HG03139 (cell line): ENCODE measurements at regions not wholly inside any gene's neighbourhood (a gene's known extent, or its start where the extent isn't known, plus 50 kb on each side); places are given as distances from the start of the nearest gene placed in this dataset.

Experiments
- ATAC-seq: cut with Tn5 transposase; IDR thresholded peaks from one replicate; pipeline ENCODE4 v1.9.1; 2021; ENCODE audit not compliant: unreplicated experiment

DNA sequence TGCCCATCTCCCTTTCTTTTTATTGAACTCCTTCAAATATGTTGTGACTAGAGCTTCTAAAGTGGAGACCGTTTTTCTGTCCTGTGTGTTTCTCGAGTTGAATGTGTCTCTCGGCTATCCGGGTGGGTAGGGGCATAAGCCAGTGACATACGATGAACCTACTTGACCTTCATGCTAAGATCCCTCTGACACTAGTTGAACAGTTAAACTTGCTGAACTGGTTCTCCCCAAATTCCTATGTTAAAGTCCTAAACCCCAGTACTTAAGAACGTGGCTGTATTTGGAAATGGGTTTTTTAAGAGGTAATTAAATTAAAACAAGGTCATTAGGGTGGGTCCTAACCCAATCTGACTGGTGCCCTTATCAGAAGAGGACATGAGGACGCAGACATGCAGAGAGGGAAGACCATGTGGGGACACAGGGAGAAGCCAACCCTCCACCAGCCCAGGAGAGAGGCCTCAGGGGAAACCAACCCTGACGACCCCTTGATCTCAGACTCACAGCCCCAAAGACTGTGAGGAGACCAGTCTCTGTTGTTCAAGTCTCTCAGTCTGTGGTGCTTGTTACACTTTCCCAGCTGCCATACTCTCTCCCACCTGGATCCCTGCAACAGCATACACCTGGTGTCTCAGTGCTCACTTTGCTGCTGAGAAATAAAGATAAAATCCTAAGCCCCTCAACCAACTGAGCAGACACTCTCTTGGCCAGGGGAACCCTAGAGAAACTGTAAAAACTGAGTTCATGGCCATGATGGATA is 208.4 kb downstream of the MYLK4 start:
- no peak for ATAC-seq

DNA sequence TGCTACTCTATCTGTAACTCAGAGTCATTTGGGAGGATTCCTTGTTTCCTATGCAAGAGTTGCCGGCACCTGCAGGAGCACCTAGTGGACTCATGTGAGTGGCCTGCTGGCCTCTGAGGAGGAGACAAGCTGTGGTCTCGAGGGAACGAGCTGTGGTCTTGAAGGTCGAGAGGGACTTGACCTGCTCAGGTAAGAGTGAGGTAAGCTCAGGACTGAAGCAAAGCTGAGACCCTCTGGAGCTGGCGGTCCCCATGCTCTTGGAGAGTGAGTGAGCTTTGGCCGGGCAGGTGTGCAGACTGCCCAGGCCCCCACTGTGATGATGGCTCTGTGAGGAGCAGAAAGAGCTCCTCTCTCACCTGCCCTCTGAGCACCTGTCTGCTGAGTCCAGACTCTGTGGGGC is 214.3 kb downstream of the MYLK4 start:
- ATAC-seq = no peak

- no peak for ATAC-seq
Measured at GRCh38 chr6:2535506-2535905, 215.2 kb downstream of the MYLK4 start.

DNA sequence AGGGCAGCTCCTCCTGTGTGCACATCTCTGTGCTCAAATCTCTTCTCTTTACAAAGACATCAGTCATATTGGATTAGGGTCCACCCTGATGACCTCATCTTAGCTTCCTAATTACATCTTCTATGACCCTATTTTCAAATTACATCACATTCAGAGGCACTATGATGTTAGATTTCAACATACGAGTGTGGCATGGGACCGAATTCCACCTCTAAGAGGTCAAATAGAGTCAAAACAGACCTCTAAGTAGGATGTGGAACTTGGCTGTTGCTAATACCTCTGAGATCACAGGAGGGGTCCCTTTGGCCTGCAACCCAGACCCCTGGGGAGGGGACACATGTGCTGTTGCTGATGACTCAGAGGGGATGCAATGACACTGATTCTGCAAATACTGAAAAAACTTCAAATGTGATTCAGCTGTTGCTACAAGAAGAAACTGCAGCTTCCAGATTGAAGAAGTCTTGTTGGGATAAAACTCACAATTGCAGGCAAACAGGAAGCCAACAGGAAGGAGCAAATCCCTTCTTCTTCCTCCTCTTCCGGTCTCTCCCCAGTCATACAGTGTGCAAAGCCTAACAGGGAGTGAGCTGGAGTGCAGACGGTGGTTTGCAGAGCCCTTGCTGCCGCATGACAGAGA is 216.2 kb downstream of the MYLK4 start:
- no peak for ATAC-seq

DNA sequence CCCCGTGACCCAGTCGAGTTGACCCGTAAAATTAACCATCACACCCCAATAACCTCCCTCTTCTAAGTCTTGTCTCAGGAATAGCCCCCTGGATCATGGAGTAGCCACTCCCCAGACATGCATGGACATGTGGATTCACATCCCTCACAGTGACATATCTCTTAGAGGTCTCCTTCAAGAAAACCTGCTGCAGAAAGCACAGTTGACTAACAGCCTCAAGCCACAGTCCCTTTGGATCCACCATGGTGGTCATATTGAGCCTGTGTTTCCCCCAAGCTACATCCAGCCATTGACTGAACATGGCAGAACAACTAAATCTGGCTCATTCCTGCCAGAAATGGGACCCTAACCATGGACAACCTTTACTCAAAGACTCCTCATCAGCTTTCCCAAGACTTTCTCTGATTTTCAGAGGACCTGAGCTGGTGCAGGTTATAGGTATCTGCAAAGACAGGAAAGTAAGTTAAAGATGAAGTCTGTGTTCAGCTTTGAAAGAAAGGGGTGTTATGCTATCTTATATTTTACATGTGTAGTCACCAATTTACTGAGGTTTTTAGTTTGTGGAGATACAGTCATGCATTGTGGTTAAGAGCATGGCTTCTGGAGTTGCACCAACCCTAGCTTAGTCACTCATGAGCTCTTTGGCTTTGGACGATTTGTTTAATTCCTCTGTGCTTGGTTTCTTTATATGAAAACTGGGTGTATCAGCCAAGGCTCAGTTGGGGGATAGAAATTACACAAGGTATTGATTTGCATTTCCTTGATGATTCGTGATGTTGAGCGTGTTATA is 219.1 kb downstream of the MYLK4 start:
- ATAC-seq = no peak

GRCh38 chr6:2529211-2529719 is 221.5 kb downstream of the MYLK4 start:
- no peak for ATAC-seq

DNA sequence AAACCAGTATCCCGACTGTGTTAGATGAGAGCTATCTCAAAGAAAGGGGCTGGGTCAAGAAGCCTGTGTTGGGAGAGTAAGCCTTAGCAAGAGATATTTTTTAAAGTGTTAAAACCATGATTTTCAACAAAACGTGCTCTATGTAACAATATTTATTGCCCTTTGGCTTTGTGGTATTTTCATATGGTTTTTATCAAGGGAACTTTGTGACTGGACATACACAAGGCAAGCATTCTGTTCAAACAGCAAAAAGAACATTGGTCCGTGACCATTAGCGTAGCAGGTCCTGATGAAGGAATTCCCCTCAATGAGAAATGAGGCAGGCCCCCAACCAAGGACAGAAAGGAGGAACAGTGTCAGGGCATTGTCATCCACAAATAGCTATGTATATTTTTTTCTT is 222.6 kb downstream of the MYLK4 start:
- ATAC-seq = no peak

DNA sequence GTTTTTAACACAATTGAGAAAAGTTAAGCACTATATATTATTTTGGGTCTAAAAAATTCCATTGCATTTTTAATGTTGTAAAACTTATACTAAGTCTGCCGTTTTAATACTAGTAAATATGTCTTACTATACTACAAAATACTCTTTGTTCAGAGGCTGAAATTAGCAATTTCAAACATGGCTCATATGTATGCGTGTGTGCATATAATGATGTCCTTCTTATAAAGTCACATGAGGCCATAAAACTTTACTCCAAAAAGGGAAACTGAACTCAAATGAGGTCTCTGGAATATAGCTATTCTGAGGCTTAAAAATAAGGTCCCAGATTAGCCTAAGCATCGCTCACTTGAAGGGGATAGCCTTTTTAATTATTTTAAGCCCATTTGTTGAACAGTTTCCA is 224.0 kb downstream of the MYLK4 start:
- no peak for ATAC-seq

DNA sequence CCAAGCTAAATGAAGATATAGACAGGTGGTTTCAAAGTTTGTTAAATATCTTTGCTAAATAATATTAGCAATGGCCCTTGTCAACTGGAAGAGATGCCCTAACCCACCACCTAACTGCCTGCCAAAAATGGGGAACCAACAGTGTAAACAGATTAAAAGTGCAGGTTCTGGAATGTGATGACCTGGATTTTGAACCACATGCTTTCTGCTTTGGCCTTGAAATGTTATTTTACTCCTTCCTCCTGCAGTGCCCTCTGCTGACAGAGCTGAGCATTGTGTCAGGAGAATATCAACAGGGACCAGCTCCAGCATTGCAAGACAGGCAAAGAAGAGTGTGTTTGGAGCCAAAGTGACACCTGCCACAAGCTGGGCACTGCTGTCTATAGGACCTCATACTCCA is 226.6 kb downstream of the MYLK4 start:
- no peak for ATAC-seq

DNA sequence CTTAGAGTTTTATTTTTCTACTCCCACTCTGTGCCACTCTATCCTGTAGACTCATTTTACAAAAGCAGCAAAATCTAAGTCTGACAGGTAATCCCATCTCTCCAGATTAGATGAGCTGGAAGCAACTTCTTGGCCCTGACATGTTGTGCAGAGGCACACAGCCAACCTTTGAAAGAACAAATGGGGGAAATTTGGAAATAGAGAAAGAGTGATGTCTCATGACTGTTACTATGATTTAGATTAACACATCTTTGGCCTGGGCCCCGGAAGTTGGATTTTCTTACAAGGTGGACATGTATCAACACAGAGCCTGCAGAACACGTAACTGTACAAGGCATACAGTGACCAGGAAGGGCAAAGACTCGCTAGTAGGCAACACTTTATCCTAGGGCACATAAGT is 227.7 kb downstream of the MYLK4 start:
- ATAC-seq = no peak

DNA sequence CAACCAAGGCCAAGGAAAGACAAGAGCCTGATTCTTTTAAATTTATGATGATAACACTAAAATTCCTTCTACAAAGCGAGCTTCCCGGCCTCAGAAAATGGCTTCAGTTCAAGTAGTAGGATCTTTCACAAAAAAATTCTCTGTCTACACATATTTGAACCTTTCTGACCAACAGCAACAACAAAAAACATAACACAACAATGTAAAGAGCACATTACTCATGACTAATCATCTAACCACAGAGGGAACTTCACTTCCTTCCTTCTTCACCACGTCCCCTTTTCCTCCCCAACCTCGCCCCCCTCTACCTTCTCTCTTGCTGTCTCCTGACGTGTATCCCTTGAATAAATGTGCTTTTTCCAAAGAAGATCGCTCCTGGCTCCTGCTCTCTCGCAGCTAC is 228.2 kb downstream of the MYLK4 start:
- ATAC-seq = no peak

GRCh38 chr6:2517855-2518473 is 232.8 kb downstream of the MYLK4 start:
- no peak for ATAC-seq

- ATAC-seq = no peak
Measured at GRCh38 chr6:2517401-2517800, 233.3 kb downstream of the MYLK4 start.

DNA sequence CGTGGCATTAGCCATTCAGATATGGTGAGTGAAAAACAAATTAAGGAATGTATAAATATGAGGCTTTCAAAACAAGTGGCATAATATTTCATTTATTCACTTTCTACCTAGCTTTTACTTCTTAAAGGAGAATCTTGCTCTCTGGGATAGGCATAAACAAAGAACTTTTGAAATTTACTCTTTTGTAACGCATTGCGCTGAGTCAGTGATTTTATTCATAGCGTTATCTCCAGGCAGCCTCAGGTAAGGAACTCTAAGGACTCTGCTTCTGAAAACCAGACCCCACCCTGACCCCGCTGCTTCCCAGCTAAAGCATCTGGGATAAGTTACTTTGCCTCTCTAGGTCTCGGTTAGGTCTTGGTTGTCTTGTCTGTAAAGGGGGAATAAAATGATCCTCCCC is 234.7 kb downstream of the MYLK4 start:
- ATAC-seq = no peak

GRCh38 chr6:2514965-2515543 is 235.7 kb downstream of the MYLK4 start:
- no peak for ATAC-seq

DNA sequence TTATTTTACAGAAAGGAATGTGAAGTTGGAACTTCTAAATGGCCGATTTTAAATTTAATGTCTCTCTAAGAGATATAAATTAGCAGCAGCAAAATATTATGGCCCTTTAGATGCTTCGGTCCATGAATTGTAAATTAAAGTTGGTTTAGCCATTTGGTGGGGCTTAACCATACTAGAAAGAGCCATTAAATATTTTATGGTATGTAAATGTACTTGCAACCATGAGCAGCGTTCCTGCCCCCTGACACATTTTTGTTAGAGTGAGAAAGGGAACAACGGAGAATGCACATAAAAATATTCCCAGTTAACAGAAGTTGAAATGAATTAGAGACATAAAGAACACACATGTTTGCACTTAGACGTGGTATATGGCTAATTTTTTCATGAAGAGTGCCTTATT is 237.9 kb downstream of the MYLK4 start:
- no peak for ATAC-seq

- ATAC-seq = no peak
Measured at GRCh38 chr6:2510316-2510715, 240.4 kb downstream of the MYLK4 start.

GRCh38 chr6:2509711-2510110 is 241.0 kb downstream of the MYLK4 start:
- no peak for ATAC-seq

GRCh38 chr6:2508071-2508470 is 242.7 kb downstream of the MYLK4 start:
- no peak for ATAC-seq

- no peak for ATAC-seq
Measured at GRCh38 chr6:2507521-2508037, 243.1 kb downstream of the MYLK4 start.

DNA sequence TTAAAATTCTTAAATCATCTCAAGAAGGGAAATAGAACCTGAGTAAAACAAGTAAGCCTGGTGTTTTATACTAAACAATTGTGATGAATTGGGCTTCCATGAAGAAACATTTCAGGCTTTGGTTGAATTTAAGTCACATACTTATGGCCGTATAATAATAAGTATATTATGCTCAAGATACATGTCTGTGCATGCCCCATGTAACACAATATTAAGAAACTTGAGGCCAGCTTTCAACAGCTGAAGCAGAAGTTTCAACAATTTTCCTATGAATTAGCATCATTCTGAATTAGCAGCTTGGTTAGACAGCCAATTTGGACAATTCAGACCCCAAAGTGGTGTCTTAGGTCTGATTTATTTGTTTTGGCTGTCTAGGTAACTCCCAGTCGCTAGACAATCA is 243.7 kb downstream of the MYLK4 start:
- no peak for ATAC-seq
